ENCODE measurements at regions not wholly inside any gene's neighbourhood (a gene's known extent, or its start where the extent isn't known, plus 50 kb on each side); places are given as distances from the start of the nearest gene placed in this dataset.

GRCh38 chr6:43946641-43947363 is 176.8 kb downstream of the VEGFA start (continued):
- peak; percentile 10 for TF ChIP-seq NEUROD1 (IDR thresholded peaks at IDR 0.05; ENCODE audit: borderline replicate concordance, low read depth, low read length, partially characterized antibody)
- TF ChIP-seq EHMT2 (IDR thresholded peaks at IDR 0.05), result no peak; the same call in 1 of the 2 replicates
- no peak for TF ChIP-seq CREB3L1 (IDR thresholded peaks at IDR 0.05; ENCODE audit: borderline replicate concordance, low read depth)
- TF ChIP-seq DPF2 (IDR thresholded peaks at IDR 0.05), result peak; percentile 87
- TF ChIP-seq HDAC2 (IDR thresholded peaks at IDR 0.05), result peak; percentile 64; the same call in 1 of the 2 replicates
- no peak for TF ChIP-seq ZNF507 (tag; conservative IDR thresholded peaks at IDR 0.05)
- TF ChIP-seq ZNF561 (CRISPR knock-in tag; conservative IDR thresholded peaks at IDR 0.05), result no peak
- TF ChIP-seq NCOA6 (IDR thresholded peaks at IDR 0.05), result no peak
- no peak for TF ChIP-seq SUPT5H (IDR thresholded peaks at IDR 0.05)
- TF ChIP-seq NRF1 (conservative IDR thresholded peaks at IDR 0.05 in 1 of 2, IDR thresholded peaks at IDR 0.05 in 1 of 2), result no peak
- TF ChIP-seq ZFP30 (CRISPR knock-in tag; IDR thresholded peaks at IDR 0.05; ENCODE audit: borderline replicate concordance), result no peak
- TF ChIP-seq MLX (CRISPR knock-in tag; conservative IDR thresholded peaks at IDR 0.05), result no peak
- no peak for TF ChIP-seq ZNF311 (CRISPR knock-in tag; IDR thresholded peaks at IDR 0.05)
- TF ChIP-seq ZBTB40 (IDR thresholded peaks at IDR 0.05), result 0 out of 2 replicates have a peak, but pooled peaks have one; percentile 16
- TF ChIP-seq ZBTB40 (CRISPR knock-in tag; IDR thresholded peaks at IDR 0.05), result no peak
- no peak for TF ChIP-seq ZNF174 (CRISPR knock-in tag; IDR thresholded peaks at IDR 0.05)
- peak; percentile 20; the same call in 1 of the 2 replicates for TF ChIP-seq SMARCA5 (IDR thresholded peaks at IDR 0.05)
- peak; percentile 54; the same call in 1 of the 2 replicates for TF ChIP-seq NBN (IDR thresholded peaks at IDR 0.05; ENCODE audit: low read depth)
- peak; percentile 92 for TF ChIP-seq NFIC (IDR thresholded peaks at IDR 0.05)
- no peak for TF ChIP-seq ELF2 (CRISPR knock-in tag; IDR thresholded peaks at IDR 0.05)

Measured in K562 (cell line).